ENCODE measurements at regions not wholly inside any gene's neighbourhood (a gene's known extent, or its start where the extent isn't known, plus 50 kb on each side); places are given as distances from the start of the nearest gene placed in this dataset.
"Not testable (repeated sequence)": the region's sequence is repeated elsewhere in the genome, so short reads cannot be mapped to it uniquely, and the experiment has no call there.

DNA sequence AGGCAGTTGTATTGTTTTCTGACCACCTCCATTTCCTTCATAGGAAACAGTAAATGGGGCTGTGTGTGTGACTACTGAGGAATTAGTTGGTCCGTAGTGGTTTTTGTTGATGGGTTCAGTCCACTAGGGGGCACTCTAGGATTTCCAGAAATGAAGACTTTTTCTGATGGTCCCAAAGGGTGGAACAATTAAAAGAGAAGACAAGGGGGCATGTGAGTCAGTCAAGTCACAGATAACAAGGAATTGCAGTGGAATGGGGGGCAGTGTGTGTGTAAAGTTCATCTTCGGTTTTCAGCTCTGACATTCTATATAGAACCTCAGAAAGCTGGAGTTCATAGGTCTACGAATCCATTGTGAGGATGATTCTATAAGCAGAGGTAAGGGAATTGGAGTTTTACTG, 186.6 kb upstream of the OR4E1 start:
- TF ChIP-seq POLR2AphosphoS5 (IDR thresholded peaks at IDR 0.05; ENCODE audit: insufficient read depth in 1 of 2, low read depth in 1 of 2) (no peak), POLR2A (IDR thresholded peaks at IDR 0.05) (no peak)
- TF ChIP-seq, protein P1, sequence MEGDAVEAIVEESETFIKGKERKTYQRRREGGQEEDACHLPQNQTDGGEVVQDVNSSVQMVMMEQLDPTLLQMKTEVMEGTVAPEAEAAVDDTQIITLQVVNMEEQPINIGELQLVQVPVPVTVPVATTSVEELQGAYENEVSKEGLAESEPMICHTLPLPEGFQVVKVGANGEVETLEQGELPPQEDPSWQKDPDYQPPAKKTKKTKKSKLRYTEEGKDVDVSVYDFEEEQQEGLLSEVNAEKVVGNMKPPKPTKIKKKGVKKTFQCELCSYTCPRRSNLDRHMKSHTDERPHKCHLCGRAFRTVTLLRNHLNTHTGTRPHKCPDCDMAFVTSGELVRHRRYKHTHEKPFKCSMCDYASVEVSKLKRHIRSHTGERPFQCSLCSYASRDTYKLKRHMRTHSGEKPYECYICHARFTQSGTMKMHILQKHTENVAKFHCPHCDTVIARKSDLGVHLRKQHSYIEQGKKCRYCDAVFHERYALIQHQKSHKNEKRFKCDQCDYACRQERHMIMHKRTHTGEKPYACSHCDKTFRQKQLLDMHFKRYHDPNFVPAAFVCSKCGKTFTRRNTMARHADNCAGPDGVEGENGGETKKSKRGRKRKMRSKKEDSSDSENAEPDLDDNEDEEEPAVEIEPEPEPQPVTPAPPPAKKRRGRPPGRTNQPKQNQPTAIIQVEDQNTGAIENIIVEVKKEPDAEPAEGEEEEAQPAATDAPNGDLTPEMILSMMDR (IDR thresholded peaks at IDR 0.05) = no peak
- Histone ChIP-seq H3K27me3 (no peaks in the 10 kb centered on the region), H3K36me3 (no peaks in the 10 kb centered on the region), H3K9me3 (no peaks in the 10 kb centered on the region), H3K27ac (no peak overlapping the region), H3K4me1 (no peaks in the 10 kb centered on the region), H3K4me3 (no peak overlapping the region)
- DNase-seq (ENCODE audit: extremely low spot score in 2 of 2) = no peak
- intact Hi-C loops (cut with DNase I) = no loop called here

DNA sequence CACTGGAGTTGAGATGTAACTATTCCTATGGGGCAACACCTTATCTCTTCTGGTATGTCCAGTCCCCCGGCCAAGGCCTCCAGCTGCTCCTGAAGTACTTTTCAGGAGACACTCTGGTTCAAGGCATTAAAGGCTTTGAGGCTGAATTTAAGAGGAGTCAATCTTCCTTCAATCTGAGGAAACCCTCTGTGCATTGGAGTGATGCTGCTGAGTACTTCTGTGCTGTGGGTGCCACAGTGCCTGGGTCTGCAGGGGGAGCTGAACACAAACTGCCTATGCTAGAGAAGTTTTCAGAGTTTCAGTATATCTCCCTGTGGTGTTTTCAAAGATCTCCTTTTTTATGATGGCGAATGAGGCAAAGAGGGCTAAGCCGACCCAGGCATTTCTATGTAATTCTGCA, 179.2 kb upstream of the OR4E1 start:
- Histone ChIP-seq H3K4me3 (no peak overlapping the region), H3K9me3 (no peaks in the 10 kb centered on the region), H3K4me1 (no peaks in the 10 kb centered on the region), H3K27ac (no peak overlapping the region), H3K36me3 (no peaks in the 10 kb centered on the region), H3K27me3 (no peaks in the 10 kb centered on the region)
- TF ChIP-seq POLR2AphosphoS5 (IDR thresholded peaks at IDR 0.05; ENCODE audit: insufficient read depth in 1 of 2, low read depth in 1 of 2) (no peak), POLR2A (IDR thresholded peaks at IDR 0.05) (no peak)
- TF ChIP-seq, protein P1 (IDR thresholded peaks at IDR 0.05) = no peak
- intact Hi-C loops (cut with DNase I) = no loop called here
- no peak for DNase-seq (ENCODE audit: extremely low spot score in 2 of 2)

DNA sequence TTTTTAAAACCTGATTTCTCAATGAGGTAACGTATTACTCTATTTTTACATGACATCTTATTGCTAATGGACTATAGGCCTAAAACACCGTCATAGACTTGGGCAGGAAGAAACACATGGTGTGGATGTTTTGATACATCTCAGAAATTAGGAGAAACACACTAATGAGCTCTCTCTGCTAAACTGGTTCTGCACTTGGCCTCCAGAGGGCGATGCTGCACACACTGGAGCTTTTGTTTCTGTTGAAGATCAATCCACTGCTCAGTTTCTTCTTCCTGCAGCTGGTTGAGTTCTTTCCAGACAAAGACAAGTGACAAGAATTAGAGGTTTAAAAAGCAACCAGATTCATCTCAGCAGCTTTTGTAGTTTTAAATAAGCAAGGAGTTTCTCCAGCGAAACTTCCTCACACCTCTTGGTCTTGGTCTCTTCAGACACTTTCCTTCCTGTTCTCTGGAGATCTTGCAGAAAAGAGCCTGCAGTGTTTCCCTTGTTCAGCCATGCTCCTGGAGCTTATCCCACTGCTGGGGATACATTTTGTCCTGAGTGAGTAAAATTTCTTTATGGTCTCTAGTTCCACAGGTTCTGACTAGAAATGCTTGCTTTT, 178.5 kb upstream of the OR4E1 start:
- Histone ChIP-seq H3K9me3 (no peaks in the 10 kb centered on the region), H3K36me3 (no peaks in the 10 kb centered on the region), H3K4me1 (no peaks in the 10 kb centered on the region), H3K27ac (no peak overlapping the region), H3K27me3 (no peaks in the 10 kb centered on the region), H3K4me3 (no peak overlapping the region)
- intact Hi-C loops (cut with DNase I) = no loop called here
- DNase-seq (ENCODE audit: extremely low spot score in 2 of 2) = no peak
- no peak for TF ChIP-seq POLR2A (IDR thresholded peaks at IDR 0.05)
- TF ChIP-seq, protein P1 (IDR thresholded peaks at IDR 0.05) = peak in 1 of 3 experiments; percentile 16

DNA sequence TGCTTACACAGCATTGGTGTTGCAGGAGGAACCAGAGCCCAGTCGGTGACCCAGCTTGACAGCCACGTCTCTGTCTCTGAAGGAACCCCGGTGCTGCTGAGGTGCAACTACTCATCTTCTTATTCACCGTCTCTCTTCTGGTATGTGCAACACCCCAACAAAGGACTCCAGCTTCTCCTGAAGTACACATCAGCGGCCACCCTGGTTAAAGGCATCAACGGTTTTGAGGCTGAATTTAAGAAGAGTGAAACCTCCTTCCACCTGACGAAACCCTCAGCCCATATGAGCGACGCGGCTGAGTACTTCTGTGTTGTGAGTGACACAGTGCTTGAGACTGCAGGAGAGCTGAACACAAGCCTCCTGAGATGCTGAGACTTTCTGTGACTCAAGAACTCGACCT, 173.3 kb upstream of the OR4E1 start:
- H3K9me3 ChIP-seq; H3K36me3 ChIP-seq; H3K4me3 ChIP-seq; H3K27ac ChIP-seq; intact Hi-C loops (cut with DNase I); DNase-seq (ENCODE audit: extremely low spot score in 2 of 2); H3K4me1 ChIP-seq; H3K27me3 ChIP-seq: not testable (repeated sequence)

DNA sequence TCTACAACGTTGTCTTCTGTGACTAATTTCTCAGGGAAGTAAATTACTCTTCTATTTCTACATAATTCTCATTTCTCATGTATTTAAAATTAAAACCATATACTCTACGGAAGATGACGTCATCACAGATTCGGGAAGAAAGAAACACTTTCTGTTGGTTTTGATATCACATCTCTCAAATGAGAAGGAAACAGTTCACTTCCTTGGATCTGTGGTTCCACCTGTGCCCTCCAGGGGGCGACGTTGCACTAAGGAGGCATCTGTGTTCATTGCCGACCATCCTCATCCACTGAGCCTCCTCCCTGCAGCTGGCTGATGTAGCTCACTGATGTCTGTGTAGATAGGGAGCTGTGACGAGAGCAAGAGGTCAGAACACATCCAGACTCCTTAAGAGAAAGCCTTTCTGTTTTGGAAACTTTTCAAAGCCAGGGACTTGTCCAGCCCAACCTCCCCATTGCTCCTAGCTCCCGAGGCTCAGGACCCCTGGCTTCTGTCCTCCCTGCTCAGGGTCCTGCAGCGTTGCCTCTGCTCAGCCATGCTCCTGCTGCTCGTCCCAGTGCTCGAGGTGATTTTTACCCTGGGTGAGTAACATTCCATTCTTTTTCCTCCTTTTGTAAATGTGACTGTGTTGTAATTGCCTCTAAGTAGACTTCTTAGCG, 172.7 kb upstream of the OR4E1 start:
- no peaks in the 10 kb centered on the region for H3K4me1 ChIP-seq
- no peaks in the 10 kb centered on the region for H3K27me3 ChIP-seq
- no peaks in the 10 kb centered on the region for H3K9me3 ChIP-seq
- DNase-seq (ENCODE audit: extremely low spot score in 2 of 2) = no peak
- no peak overlapping the region for H3K4me3 ChIP-seq
- no peak overlapping the region for H3K27ac ChIP-seq
- intact Hi-C loops (cut with DNase I) = no loop called here
- no peaks in the 10 kb centered on the region for H3K36me3 ChIP-seq
- TF ChIP-seq, protein P1 (IDR thresholded peaks at IDR 0.05) = no peak
- no peak for TF ChIP-seq POLR2AphosphoS5 (IDR thresholded peaks at IDR 0.05; ENCODE audit: insufficient read depth in 1 of 2, low read depth in 1 of 2)
- TF ChIP-seq POLR2A (IDR thresholded peaks at IDR 0.05) = no peak

Data from vagina (tissue), 2 donors.